CD14-positive monocyte (primary cell): ENCODE measurements at regions not wholly inside any gene's neighbourhood (a gene's known extent, or its start where the extent isn't known, plus 50 kb on each side); places are given as distances from the start of the nearest gene placed in this dataset.

Experiments used
- DNase-seq, 3 donors: peaks; one replicate each; pipeline ENCODE4 v3.0.0-alpha.2; 2011 to 2022
- H2AFZ ChIP-seq: 2 replicates; pipeline ENCODE4 v1.6.0; 2012; ENCODE audit warnings: mild to moderate bottlenecking, low read depth, low read length, inconsistent platforms; ENCODE audit not compliant: insufficient read depth, poor library complexity, severe bottlenecking
- H3K27ac ChIP-seq, 2 donors: 1 replicate in 1 of 2; 2 replicates in 1 of 2; pipeline ENCODE4 v1.5.1; 2012 to 2013; ENCODE audit warnings: low read length in 2 of 2, control low read depth in 1 of 2, inconsistent platforms in 1 of 2, low read depth in 1 of 2, mild to moderate bottlenecking in 1 of 2
- H3K27me3 ChIP-seq, 2 donors: one replicate each; pipeline versions ENCODE4 v1.6.0 to v1.6.1; 2011 to 2013; ENCODE audit warnings: low read length in 2 of 2; ENCODE audit not compliant: control insufficient read depth in 2 of 2, insufficient read depth in 2 of 2
- H3K36me3 ChIP-seq, 2 donors: replicated peaks in 1 of 2; 1 replicate in 1 of 2; 2 replicates in 1 of 2; pipeline versions ENCODE4 v1.5.1 to v1.6.1; 2012 to 2013; ENCODE audit warnings: low read length in 2 of 2, control low read depth in 1 of 2, inconsistent platforms in 1 of 2, mild to moderate bottlenecking in 1 of 2; ENCODE audit not compliant: insufficient read depth in 2 of 2, control insufficient read depth in 1 of 2
- H3K4me1 ChIP-seq, 2 donors: 1 replicate in 1 of 2; 2 replicates in 1 of 2; pipeline versions ENCODE4 v1.5.1 to v1.6.1; 2012 to 2013; ENCODE audit warnings: low read length in 2 of 2, control low read depth in 1 of 2, inconsistent platforms in 1 of 2, mild to moderate bottlenecking in 1 of 2, moderate library complexity in 1 of 2; ENCODE audit not compliant: insufficient read depth in 2 of 2, control insufficient read depth in 1 of 2
- H3K4me2 ChIP-seq: replicated peaks from 2 replicates; pipeline ENCODE3; 2012; ENCODE audit warnings: low read length, moderate library complexity, mild to moderate bottlenecking; ENCODE audit not compliant: poor library complexity, severe bottlenecking; ENCODE audit errors: extremely low read depth
- H3K4me3 ChIP-seq, 3 experiments: fragments of 200-600 bp in 1 of 3; sonication (generic) in 1 of 3; replicated peaks in 1 of 3; 1 replicate in 2 of 3; 2 replicates in 1 of 3; pipeline ENCODE4 v1.5.1; 2011 to 2013; ENCODE audit warnings: low read length in 3 of 3, mild to moderate bottlenecking in 3 of 3, control low read depth in 2 of 3, low read depth in 2 of 3, inconsistent platforms in 1 of 3, moderate library complexity in 1 of 3
- H3K79me2 ChIP-seq: 2 replicates; pipeline ENCODE4 v1.6.0; 2012; ENCODE audit warnings: mild to moderate bottlenecking, control low read depth, inconsistent platforms, low read length, moderate library complexity; ENCODE audit not compliant: insufficient read depth
- H3K9ac ChIP-seq: 2 replicates; pipeline ENCODE4 v1.6.0; 2017; ENCODE audit warnings: low read length, mild to moderate bottlenecking; ENCODE audit not compliant: insufficient read depth, poor library complexity, severe bottlenecking
- H3K9me3 ChIP-seq, 2 donors: replicated peaks in 1 of 2; 1 replicate in 1 of 2; 2 replicates in 1 of 2; pipeline versions ENCODE4 v1.5.1 to v1.6.1; 2012 to 2013; ENCODE audit warnings: low read length in 2 of 2, control low read depth in 1 of 2; ENCODE audit not compliant: control insufficient read depth in 1 of 2, insufficient read depth in 1 of 2
- H4K20me1 ChIP-seq: 2 replicates; pipeline ENCODE4 v1.6.0; 2012; ENCODE audit warnings: mild to moderate bottlenecking, low read length, control low read depth, moderate library complexity; ENCODE audit not compliant: insufficient read depth
- H3K27ac Mint-ChIP-seq, 7 donors: one replicate each; pipeline ENCODE4 v1.8.0; 2020; ENCODE audit warnings: mild to moderate bottlenecking in 7 of 7, mixed read lengths in 7 of 7, moderate library complexity in 6 of 7, inconsistent platforms in 2 of 7
- H3K27me3 Mint-ChIP-seq, 3 donors: one replicate each; pipeline ENCODE4 v1.8.0; 2021 to 2022; ENCODE audit warnings: low read depth in 3 of 3, mild to moderate bottlenecking in 3 of 3, mixed read lengths in 3 of 3, moderate library complexity in 3 of 3, inconsistent platforms in 1 of 3
- H3K36me3 Mint-ChIP-seq, 2 donors: one replicate each; pipeline ENCODE4 v1.8.0; 2020; ENCODE audit warnings: mixed read lengths in 2 of 2, inconsistent platforms in 1 of 2, mild to moderate bottlenecking in 1 of 2
- H3K4me1 Mint-ChIP-seq: one replicate; pipeline ENCODE4 v1.8.0; 2020; ENCODE audit warnings: mild to moderate bottlenecking, mixed read lengths
- H3K4me3 Mint-ChIP-seq, 2 donors: one replicate each; pipeline ENCODE4 v1.8.0; 2020; ENCODE audit warnings: mild to moderate bottlenecking in 2 of 2, mixed read lengths in 2 of 2, moderate library complexity in 1 of 2
- H3K9me3 Mint-ChIP-seq, 7 donors: one replicate each; pipeline ENCODE4 v1.8.0; 2020 to 2022; ENCODE audit warnings: mixed read lengths in 7 of 7, mild to moderate bottlenecking in 6 of 7, moderate library complexity in 6 of 7, inconsistent platforms in 2 of 7
- CTCF ChIP-seq: fragments of 200-600 bp; IDR thresholded peaks from one replicate; pipeline ENCODE4 v1.8.0; 2022; ENCODE audit warnings: antibody characterized with exemption, mild to moderate bottlenecking
- WGBS: methylation state at CpG from one replicate; pipeline ENCODE4 v1.1.5; 2013; ENCODE audit warnings: missing lambda C conversion rate; ENCODE audit not compliant: insufficient coverage; 5-methylcytosine and 5-hydroxymethylcytosine counted together
- intact Hi-C, 2 donors: fragments of 100-400 bp; cut with micrococcal nuclease; formaldehyde crosslinking; loops; one replicate each; pipeline versions ENCODE4 v1.15.0 to v1.15.1; 2023

DNA sequence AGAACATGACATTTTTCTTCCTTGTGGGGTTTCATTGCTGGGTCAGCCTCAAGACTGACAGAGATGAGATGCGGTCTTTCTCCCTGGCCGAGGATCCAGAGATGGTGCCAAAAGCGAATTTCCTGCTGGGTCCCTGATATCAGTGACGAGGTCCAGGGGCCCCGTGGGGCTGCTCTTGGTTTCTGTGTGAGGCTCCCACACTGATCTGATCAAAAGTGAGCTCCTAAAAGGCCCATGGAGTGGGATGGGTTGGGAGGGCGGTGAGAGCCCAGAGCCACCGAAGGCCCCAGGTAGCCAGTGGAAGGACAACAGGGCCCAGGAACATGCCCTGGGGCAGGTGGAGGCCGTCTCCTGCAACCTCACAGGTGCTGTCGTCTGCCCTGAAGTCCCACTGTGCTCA is 208.4 kb upstream of the CDH4 start:
- no peak overlapping the region for H3K9ac ChIP-seq
- peaks cover 0 to 32% of the 10 kb centered on the region in 2 donors for H3K9me3 ChIP-seq
- Mint-ChIP-seq H3K36me3 (no peaks in the 10 kb centered on the region), H3K27ac (no peak overlapping the region), H3K9me3 (peaks cover 0 to 22% (median 8%) of the 10 kb centered on the region in 7 donors), H3K4me1 (no peaks in the 10 kb centered on the region), H3K4me3 (no peak overlapping the region), H3K27me3 (peaks cover 0 to 2% (median 0%) of the 10 kb centered on the region in 3 donors)
- no peaks in the 10 kb centered on the region for H3K36me3 ChIP-seq
- no peaks in the 10 kb centered on the region for H3K4me1 ChIP-seq
- WGBS: 83% methylated on average over 9 of the region's 9 CpGs
- no peaks in the 10 kb centered on the region for H4K20me1 ChIP-seq
- no peak for DNase-seq
- H3K79me2 ChIP-seq: no peaks in the 10 kb centered on the region
- no peak overlapping the region for H3K27ac ChIP-seq
- intact Hi-C loops: no loop called here
- TF ChIP-seq CTCF: no peak
- H3K4me2 ChIP-seq: no peak overlapping the region
- no peaks in the 10 kb centered on the region for H3K27me3 ChIP-seq
- H3K4me3 ChIP-seq: no peak overlapping the region
- H2AFZ ChIP-seq: no peak overlapping the region

- H3K9me3 Mint-ChIP-seq: peaks cover 0 to 20% (median 9%) of the 10 kb centered on the region in 7 donors
- no peak overlapping the region for H3K27ac Mint-ChIP-seq
Measured at GRCh38 chr20:61044499-61044898, 207.6 kb upstream of the CDH4 start.

More at GRCh38 chr20:61044499-61044898, 207.6 kb upstream of the CDH4 start:
- intact Hi-C loops: no loop called here
- H3K4me2 ChIP-seq: no peak overlapping the region
- no peak overlapping the region for H3K4me3 ChIP-seq
- no peak overlapping the region for H2AFZ ChIP-seq
- H3K79me2 ChIP-seq: no peaks in the 10 kb centered on the region
- TF ChIP-seq CTCF: no peak
- Mint-ChIP-seq H3K4me1 (no peaks in the 10 kb centered on the region), H3K4me3 (no peak overlapping the region), H3K27me3 (peaks cover 0 to 2% (median 0%) of the 10 kb centered on the region in 3 donors), H3K36me3 (no peaks in the 10 kb centered on the region)
- no peak overlapping the region for H3K9ac ChIP-seq
- peaks cover 0 to 32% of the 10 kb centered on the region in 2 donors for H3K9me3 ChIP-seq
- H3K36me3 ChIP-seq: no peaks in the 10 kb centered on the region
- H3K27me3 ChIP-seq: no peaks in the 10 kb centered on the region
- WGBS: 79% methylated on average over 2 of the region's 4 CpGs
- H4K20me1 ChIP-seq: no peaks in the 10 kb centered on the region
- no peak for DNase-seq
- no peaks in the 10 kb centered on the region for H3K4me1 ChIP-seq
- H3K27ac ChIP-seq: no peak overlapping the region
